Panc1 (cell line): ENCODE measurements at regions not wholly inside any gene's neighbourhood (a gene's known extent, or its start where the extent isn't known, plus 50 kb on each side); places are given as distances from the start of the nearest gene placed in this dataset.

ENCODE experiments used
- ATAC-seq: fragments of 200-7000 bp; cut with Tn5 transposase; 2 replicates; pipeline ENCODE4 v1.9.1; 2020; ENCODE audit warnings: mild to moderate bottlenecking, moderate library complexity
- BruUV-seq: library from RNA; stranded (reverse); fragments of 400-500 nt; replicated peaks from 2 replicates; lab custom pipeline; 2021; lab: Mats Ljungman, UMichigan
- CTCF ChIA-PET: fragments of 300-600 bp; sonication (Branson Sonifier 250); formaldehyde crosslinking; loops from one replicate; lab custom pipeline; 2022; ENCODE audit warnings: antibody characterized with exemption; lab: Charles Lee
- POLR2A ChIA-PET: fragments of 300-600 bp; sonication (Branson Sonifier 250); formaldehyde crosslinking; loops from one replicate; lab custom pipeline; 2022; ENCODE audit warnings: antibody characterized with exemption; lab: Charles Lee
- DNase-seq: peaks from one replicate; pipeline ENCODE4 v3.0.0-alpha.2; 2010; ENCODE audit warnings: low read depth, low spot score
- H3K27ac ChIP-seq: 2 replicates; pipeline ENCODE4 v1.5.1; 2011; ENCODE audit warnings: mild to moderate bottlenecking, low read length, inconsistent platforms
- H3K27me3 ChIP-seq: fragments of 200-500 bp; sonication (Bioruptor generic); 2 replicates; pipeline ENCODE4 v1.6.0; 2014; ENCODE audit warnings: low read length, inconsistent platforms; ENCODE audit not compliant: control insufficient read depth, insufficient read depth
- H3K36me3 ChIP-seq: fragments of 200-500 bp; sonication (Bioruptor generic); 2 replicates; pipeline ENCODE4 v1.5.1; 2014; ENCODE audit warnings: inconsistent platforms, mild to moderate bottlenecking, low read length, moderate library complexity; ENCODE audit not compliant: control insufficient read depth, insufficient read depth
- H3K4me1 ChIP-seq: 2 replicates; pipeline ENCODE4 v1.5.1; 2011; ENCODE audit warnings: inconsistent platforms, mild to moderate bottlenecking, low read length, moderate library complexity; ENCODE audit not compliant: control insufficient read depth, insufficient read depth
- H3K4me3 ChIP-seq, 2 experiments: 2 replicates each; pipeline ENCODE4 v1.5.1; 2011 to 2012; ENCODE audit warnings: low read depth in 2 of 2, low read length in 2 of 2, mild to moderate bottlenecking in 2 of 2, inconsistent platforms in 1 of 2, moderate library complexity in 1 of 2
- H3K9me3 ChIP-seq: fragments of 200-500 bp; sonication (Bioruptor generic); 2 replicates; pipeline ENCODE4 v1.5.1; 2014; ENCODE audit warnings: low read depth, mild to moderate bottlenecking, inconsistent platforms, low read length, moderate library complexity; ENCODE audit not compliant: control insufficient read depth, insufficient read depth
- CTCF ChIP-seq: fragments of 450-650 bp; IDR thresholded peaks from 2 replicates; pipeline ENCODE4 v1.5.1; 2017; ENCODE audit warnings: mild to moderate bottlenecking
- POLR2AphosphoS5 ChIP-seq: IDR thresholded peaks from 2 replicates; pipeline ENCODE4 v1.6.1; 2012; ENCODE audit warnings: mild to moderate bottlenecking, low read depth, low read length, moderate library complexity
- REST ChIP-seq, 2 experiments: IDR thresholded peaks; 2 replicates each; pipeline ENCODE4 v1.6.1; 2011 to 2012; ENCODE audit warnings: low read depth in 2 of 2, control low read depth in 1 of 2, low read length in 1 of 2, mild to moderate bottlenecking in 1 of 2, moderate library complexity in 1 of 2; ENCODE audit not compliant: insufficient read depth in 1 of 2
- SIN3A ChIP-seq: IDR thresholded peaks from 2 replicates; pipeline ENCODE4 v1.6.1; 2012; ENCODE audit warnings: low read depth, mild to moderate bottlenecking, low read length, moderate library complexity, borderline replicate concordance; ENCODE audit not compliant: insufficient read depth
- TCF7L2 ChIP-seq: IDR thresholded peaks from 2 replicates; pipeline ENCODE4 v1.6.1; 2011; ENCODE audit warnings: mild to moderate bottlenecking, low read depth, low read length, inconsistent platforms
- in situ Hi-C: cut with HindIII; loops from 2 replicates; pipeline ENCODE4 v1.10.0; 2016; ENCODE audit warnings: low sequenced_read_pairs, low pct_unique_long_range_greater_than_20kb
- intact Hi-C: fragments of 100-400 bp; cut with micrococcal nuclease; formaldehyde crosslinking; loops from one replicate; pipeline ENCODE4 v1.10.0; 2022; ENCODE audit not compliant: unreplicated experiment

GRCh38 chr1:13900583-13900982 is 200.6 kb downstream of the PRDM2 start:
- ChIA-PET POLR2A (no interaction called here), CTCF (no interaction called here)
- Histone ChIP-seq H3K4me3 (no peak overlapping the region), H3K27ac (no peak overlapping the region), H3K9me3 (no peaks in the 10 kb centered on the region), H3K27me3 (no peaks in the 10 kb centered on the region; the same call in 1 of the 2 replicates), H3K4me1 (no peaks in the 10 kb centered on the region), H3K36me3 (no peaks in the 10 kb centered on the region)
- TF ChIP-seq SIN3A (no peak), POLR2AphosphoS5 (no peak), TCF7L2 (no peak), REST (IDR thresholded peaks at IDR 0.05; ENCODE audit: insufficient read depth in 1 of 2, low read depth in 2 of 2, low read length in 1 of 2) (no peak), CTCF (no peak)
- BruUV-seq, result no TSS peak
- DNase-seq, result no peak
- no peak for ATAC-seq
- in situ Hi-C loops (no loop called here), intact Hi-C loops (no loop called here)

DNA sequence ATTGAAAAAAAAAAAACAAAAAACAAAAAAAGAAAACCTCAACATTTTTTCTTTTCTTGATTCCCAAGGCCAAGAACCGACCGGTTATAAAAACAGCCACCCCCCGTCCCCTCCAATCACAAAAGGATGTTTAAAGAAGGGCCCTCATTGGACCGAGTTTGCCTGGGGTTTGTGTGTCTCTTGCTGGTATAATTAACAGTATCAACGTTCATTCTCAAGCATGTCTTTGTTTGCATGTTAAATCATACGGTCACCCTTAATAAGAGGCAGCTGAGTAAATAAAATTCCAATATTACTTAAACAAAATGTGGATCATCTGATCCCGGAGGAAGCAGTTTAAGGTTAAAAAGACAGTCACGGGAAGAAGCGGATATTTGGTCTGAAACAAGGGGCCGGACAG is 201.1 kb downstream of the PRDM2 start:
- BruUV-seq, result no TSS peak
- in situ Hi-C loops, result no loop called here
- POLR2A ChIA-PET, result no interaction called here

More for the DNA sequence above, 201.1 kb downstream of the PRDM2 start:
- CTCF ChIA-PET, result no interaction called here
- no peak overlapping the region for H3K4me3 ChIP-seq
- intact Hi-C loops, result no loop called here
- no peak for DNase-seq
- ATAC-seq, result no peak
- no peaks in the 10 kb centered on the region for H3K9me3 ChIP-seq
- H3K27ac ChIP-seq, result no peak overlapping the region
- TF ChIP-seq POLR2AphosphoS5 (no peak), SIN3A (no peak), REST (IDR thresholded peaks at IDR 0.05; ENCODE audit: insufficient read depth in 1 of 2, low read depth in 2 of 2, low read length in 1 of 2) (no peak), CTCF (no peak), TCF7L2 (no peak)
- no peaks in the 10 kb centered on the region for H3K36me3 ChIP-seq
- H3K27me3 ChIP-seq, result no peaks in the 10 kb centered on the region; the same call in 1 of the 2 replicates
- H3K4me1 ChIP-seq, result no peaks in the 10 kb centered on the region
